ENCODE measurements at regions not wholly inside any gene's neighbourhood (a gene's known extent, or its start where the extent isn't known, plus 50 kb on each side); places are given as distances from the start of the nearest gene placed in this dataset.

- DNase-seq (ENCODE audit: low read depth) = no peak
These were observed 418.5 kb upstream of the GOLIM4 start for GRCh38 chr3:168514252-168514651.

- DNase-seq (ENCODE audit: low read depth) = no peak
These were observed 417.1 kb upstream of the GOLIM4 start for GRCh38 chr3:168512802-168513201.

DNA sequence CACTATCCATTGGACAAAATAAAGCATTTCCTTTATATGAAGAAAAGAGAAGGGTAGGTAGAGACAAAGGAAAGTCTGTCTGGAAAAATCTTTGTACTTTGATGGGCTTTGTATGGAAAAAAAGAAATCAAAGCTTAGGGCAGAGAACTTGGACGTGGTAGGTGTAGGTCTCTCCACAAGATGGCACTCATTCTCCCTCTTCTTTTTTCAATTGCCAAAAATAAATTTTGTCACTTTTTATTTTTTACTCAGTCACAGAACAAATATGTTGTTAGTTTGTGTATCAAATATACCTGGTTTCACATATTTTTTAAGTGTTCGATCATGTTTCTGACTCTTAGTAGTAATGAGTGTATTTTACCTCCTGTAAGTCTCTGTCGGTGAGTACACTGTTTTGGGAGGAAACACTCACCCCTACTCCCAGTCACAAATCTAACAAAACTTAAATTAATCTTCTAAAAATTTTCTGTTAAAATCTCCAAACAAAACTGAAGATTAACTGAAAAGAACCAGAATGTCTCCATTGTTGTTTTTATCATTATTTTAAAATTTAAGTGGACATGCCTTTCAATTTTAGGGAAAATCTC is 415.8 kb upstream of the GOLIM4 start:
- peak; percentile 7 for DNase-seq (ENCODE audit: low read depth)

DNA sequence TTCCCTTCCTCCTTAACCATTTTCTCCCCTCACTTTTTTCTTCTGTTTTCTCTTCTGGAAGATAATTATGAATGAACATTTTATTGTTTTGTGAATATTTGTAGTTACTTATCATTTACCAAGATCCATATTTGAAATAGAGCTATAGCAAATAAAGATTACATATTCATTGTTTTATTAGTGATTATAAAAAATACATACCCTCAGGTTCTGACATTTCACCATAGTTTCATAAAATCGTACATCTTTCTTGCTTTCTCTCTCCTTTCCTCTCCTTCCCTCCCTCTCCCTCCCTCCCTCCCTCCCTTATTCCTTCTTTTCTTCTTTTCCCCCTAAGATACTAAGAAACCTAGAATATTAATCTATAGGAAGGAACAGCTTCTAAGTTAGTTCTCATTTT is 410.9 kb upstream of the GOLIM4 start:
- no peak for DNase-seq (ENCODE audit: low read depth)

- no peak for DNase-seq (ENCODE audit: low read depth)
These were observed 405.8 kb upstream of the GOLIM4 start for GRCh38 chr3:168501570-168501969.

- DNase-seq (ENCODE audit: low read depth) = no peak
These were observed 402.5 kb upstream of the GOLIM4 start for GRCh38 chr3:168498194-168498593.

- no peak for DNase-seq (ENCODE audit: low read depth)
These were observed 402.0 kb upstream of the GOLIM4 start for GRCh38 chr3:168497741-168498140.

- no peak for DNase-seq (ENCODE audit: low read depth)
These were observed 401.5 kb upstream of the GOLIM4 start for GRCh38 chr3:168497183-168497582.

GRCh38 chr3:168495932-168496331 is 400.2 kb upstream of the GOLIM4 start:
- DNase-seq (ENCODE audit: low read depth) = no peak

DNA sequence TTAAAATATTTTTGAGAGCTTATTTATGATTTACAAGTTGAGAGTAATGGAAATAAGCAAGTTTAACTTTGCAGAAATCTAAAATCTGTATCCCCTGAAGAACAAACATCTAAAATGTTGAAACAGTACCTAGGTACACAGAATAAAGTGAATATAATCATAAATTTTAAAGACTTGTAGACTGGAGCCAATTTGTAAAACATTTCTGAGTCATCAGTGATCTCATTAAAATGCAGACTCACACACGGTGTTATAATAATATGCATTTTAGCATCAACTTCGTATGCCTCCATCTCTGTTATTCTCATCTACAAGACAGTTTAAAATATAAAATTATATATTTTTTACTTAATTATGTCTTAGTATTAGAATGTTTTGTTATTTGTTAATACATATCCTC is 399.5 kb upstream of the GOLIM4 start:
- DNase-seq (ENCODE audit: low read depth) = no peak

- no peak for DNase-seq (ENCODE audit: low read depth)
These were observed 397.9 kb upstream of the GOLIM4 start for GRCh38 chr3:168493412-168494205.

DNA sequence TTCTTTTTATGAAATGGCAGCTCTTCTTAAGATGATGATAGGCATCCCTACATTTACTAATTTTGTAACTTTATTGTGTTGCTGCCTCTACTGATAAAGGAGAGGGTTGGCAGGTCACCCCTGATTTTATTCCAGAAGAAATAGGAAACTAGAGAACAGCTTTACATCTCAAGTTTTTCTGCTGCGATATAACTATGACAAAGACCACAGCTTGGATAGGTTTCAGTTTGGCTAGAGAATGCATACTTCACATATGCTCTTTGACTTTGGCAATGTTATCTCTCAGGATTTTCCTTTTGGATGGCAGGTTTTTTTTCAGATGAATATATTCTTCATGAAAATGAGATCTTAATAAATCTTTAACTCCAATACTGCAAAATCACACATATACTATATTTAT is 395.3 kb upstream of the GOLIM4 start:
- DNase-seq (ENCODE audit: low read depth) = no peak

GRCh38 chr3:168489301-168489700 is 393.6 kb upstream of the GOLIM4 start:
- no peak for DNase-seq (ENCODE audit: low read depth)

GRCh38 chr3:168485936-168486335 is 390.2 kb upstream of the GOLIM4 start:
- DNase-seq (ENCODE audit: low read depth) = no peak

- no peak for DNase-seq (ENCODE audit: low read depth)
These were observed 380.7 kb upstream of the GOLIM4 start for GRCh38 chr3:168476360-168476980.

- no peak for DNase-seq (ENCODE audit: low read depth)
These were observed 380.0 kb upstream of the GOLIM4 start for GRCh38 chr3:168475704-168476103.

- DNase-seq (ENCODE audit: low read depth) = no peak
These were observed 377.7 kb upstream of the GOLIM4 start for GRCh38 chr3:168473334-168473890.

DNA sequence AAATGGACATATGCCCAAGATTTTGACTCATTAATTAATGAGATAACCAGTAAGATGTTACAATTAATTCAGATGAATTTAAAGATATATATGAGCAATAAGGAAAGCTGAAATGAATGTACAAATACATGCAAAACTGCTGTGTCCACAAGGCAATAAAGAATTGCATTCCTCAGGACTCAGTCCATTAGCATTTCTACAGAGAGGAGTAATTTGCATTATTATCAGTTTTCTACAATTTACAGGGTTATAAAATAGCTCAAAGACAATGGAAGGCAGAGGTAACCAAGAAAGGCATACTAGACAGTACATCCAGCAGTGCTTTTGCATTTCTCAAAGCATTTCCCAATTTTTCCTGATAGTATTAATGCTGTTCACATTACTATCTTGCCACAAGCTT is 377.1 kb upstream of the GOLIM4 start:
- no peak for DNase-seq (ENCODE audit: low read depth)

DNA sequence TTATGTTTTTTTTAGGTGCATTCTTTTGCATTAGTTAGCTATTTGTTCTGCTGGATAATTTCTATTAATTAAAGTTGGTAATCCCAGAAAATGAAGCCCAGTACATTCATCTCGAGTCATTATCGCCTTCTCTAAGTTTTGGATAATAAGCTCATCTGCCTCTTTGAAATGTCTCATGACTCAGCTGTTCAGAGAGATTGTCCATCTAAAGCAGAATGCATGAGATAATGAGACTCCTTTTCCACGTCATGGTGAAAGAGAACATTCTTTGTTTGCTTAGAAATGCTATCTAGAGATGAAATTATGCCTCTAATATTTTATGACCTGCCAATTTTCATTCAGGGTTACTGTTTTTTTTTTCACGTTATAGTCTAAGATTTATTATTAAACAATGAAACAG is 374.7 kb upstream of the GOLIM4 start:
- no peak for DNase-seq (ENCODE audit: low read depth)

- DNase-seq (ENCODE audit: low read depth) = no peak
These were observed 373.7 kb upstream of the GOLIM4 start for GRCh38 chr3:168469436-168469835.

DNA sequence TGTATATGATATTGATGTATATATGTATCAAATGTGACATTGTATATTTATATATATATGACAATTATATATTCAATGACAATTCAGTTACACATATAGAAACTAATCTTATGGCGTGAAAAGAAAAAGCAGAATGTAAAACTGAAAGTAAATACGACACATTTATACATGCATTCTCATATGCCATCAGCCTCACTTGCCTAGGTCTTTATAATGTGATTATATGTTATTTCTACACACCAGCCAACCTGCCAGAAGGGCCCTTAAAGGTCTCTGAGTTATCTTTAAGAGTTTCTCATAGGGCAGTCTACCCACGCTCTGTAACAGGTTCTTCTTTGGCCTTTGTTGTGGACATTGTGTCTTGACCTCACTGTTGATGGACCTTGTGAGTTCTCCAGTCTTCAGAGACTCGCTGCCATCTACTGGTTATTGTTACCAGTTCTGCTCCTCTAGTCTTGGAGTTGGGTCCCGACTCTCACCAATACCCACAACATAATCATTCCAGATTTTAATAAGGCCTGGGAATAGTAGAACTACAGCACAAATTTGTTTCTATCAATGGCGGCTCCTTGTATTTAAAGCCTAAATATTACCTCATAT is 371.5 kb upstream of the GOLIM4 start:
- DNase-seq (ENCODE audit: low read depth) = peak; percentile 35

DNA sequence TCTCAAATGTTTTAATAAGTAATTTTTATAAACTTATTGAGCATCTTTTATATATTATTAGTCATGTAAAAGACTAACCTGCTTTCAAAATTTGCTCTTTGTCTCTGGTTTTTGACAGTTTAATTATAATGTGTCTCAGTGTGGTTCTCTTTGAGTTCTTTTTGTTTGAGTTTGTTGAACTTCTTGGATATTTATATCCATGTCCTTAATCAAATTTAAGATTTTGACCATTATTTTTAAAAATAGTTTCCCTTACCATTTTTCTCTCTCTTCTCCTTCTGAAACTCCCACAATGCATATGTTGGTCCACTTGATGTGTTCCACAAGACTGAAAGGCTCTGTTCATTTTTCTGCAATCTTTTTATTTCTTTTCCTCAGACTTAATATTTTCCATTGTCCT is 366.1 kb upstream of the GOLIM4 start:
- DNase-seq (ENCODE audit: low read depth) = no peak

Measured in M059J (cell line).